ENCODE measurements at regions not wholly inside any gene's neighbourhood (a gene's known extent, or its start where the extent isn't known, plus 50 kb on each side); places are given as distances from the start of the nearest gene placed in this dataset.
"Not testable (repeated sequence)": the region's sequence is repeated elsewhere in the genome, so short reads cannot be mapped to it uniquely, and the experiment has no call there.

DNA sequence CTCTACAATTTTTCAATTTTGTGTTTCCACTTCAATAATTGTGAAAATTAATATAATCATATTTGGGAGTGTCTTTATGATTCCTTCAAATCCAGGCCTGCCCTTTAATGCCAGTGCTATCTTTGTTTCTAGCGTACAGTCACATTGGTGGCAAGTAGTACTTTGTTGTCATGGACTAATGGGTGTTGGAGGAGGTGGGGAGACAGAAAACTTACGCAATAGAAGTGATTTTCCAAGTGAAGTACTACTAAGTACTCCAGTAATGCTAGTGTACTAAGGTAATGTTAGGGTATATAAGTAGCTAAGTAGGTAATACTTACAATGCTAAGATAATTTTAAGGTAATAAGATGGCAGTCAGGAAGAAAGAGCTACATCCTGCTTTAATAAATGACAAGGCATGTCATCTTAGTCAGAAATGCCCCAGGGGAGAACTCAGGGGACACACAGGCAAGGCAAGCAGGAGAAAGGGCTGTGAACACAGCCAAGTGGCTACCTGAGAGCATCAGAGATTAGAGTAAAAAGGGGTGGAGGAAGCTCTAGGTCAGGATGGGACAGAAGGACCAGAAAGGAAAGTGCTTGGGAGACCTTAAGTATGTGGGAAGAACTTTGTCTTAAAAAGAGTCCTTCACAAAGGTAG is 217.2 kb upstream of the PRDM1 start:
- in situ Hi-C loops (cut with MboI; ENCODE audit: low pct_ligation_motif_present in 1 of 4, low pct_unique_long_range_greater_than_20kb in 1 of 4, low sequenced_read_pairs in 3 of 4) (no loop called here), intact Hi-C loops (cut with DNase I; ENCODE audit: low total_unique reads) (no loop called here)
- Histone ChIP-seq H3K9me3 (no peaks in the 10 kb centered on the region), H3K27ac (no peak overlapping the region), H3K27me3 (peaks cover 12% of the 10 kb centered on the region), H3K4me3 (no peak overlapping the region), H3K36me3 (no peaks in the 10 kb centered on the region), H3K4me1 (peaks cover 0 to 6% (median 0%) of the 10 kb centered on the region in 4 donors)
- DNase-seq = no peak
- WGBS, 2 donors (ENCODE audit: low coverage in 1 of 2) = 89 to 94% methylated on average over 2 of the region's 2 CpGs
- TF ChIP-seq EP300 (IDR thresholded peaks at IDR 0.05; ENCODE audit: low read depth) = no peak
- no peak for TF ChIP-seq POLR2AphosphoS5 (IDR thresholded peaks at IDR 0.05)
- no peak for TF ChIP-seq CTCF (IDR thresholded peaks at IDR 0.05)
- TF ChIP-seq POLR2A (IDR thresholded peaks at IDR 0.05) = no peak

GRCh38 chr6:105867821-105868220 is 218.3 kb upstream of the PRDM1 start:
- Histone ChIP-seq H3K36me3 (no peaks in the 10 kb centered on the region), H3K4me3 (no peak overlapping the region), H3K27ac (no peak overlapping the region), H3K4me1 (no peaks in the 10 kb centered on the region), H3K9me3 (no peaks in the 10 kb centered on the region), H3K27me3 (peaks cover 12% of the 10 kb centered on the region)
- WGBS, 2 donors (ENCODE audit: low coverage in 1 of 2) = 67 to 82% methylated on average over 2 of the region's 2 CpGs
- intact Hi-C loops (cut with DNase I; ENCODE audit: low total_unique reads) (no loop called here), in situ Hi-C loops (cut with MboI; ENCODE audit: low pct_ligation_motif_present in 1 of 4, low pct_unique_long_range_greater_than_20kb in 1 of 4, low sequenced_read_pairs in 3 of 4) (no loop called here)
- no peak for TF ChIP-seq POLR2A (IDR thresholded peaks at IDR 0.05)
- TF ChIP-seq EP300 (IDR thresholded peaks at IDR 0.05; ENCODE audit: low read depth) = no peak
- TF ChIP-seq POLR2AphosphoS5 (IDR thresholded peaks at IDR 0.05) = no peak
- TF ChIP-seq CTCF (IDR thresholded peaks at IDR 0.05) = no peak
- DNase-seq = no peak

GRCh38 chr6:105867277-105867676 is 218.9 kb upstream of the PRDM1 start:
- WGBS, 2 donors (ENCODE audit: low coverage in 1 of 2) = 79 to 93% methylated on average over 5 of the region's 5 CpGs
- intact Hi-C loops (cut with DNase I; ENCODE audit: low total_unique reads) (no loop called here), in situ Hi-C loops (cut with MboI; ENCODE audit: low pct_ligation_motif_present in 1 of 4, low pct_unique_long_range_greater_than_20kb in 1 of 4, low sequenced_read_pairs in 3 of 4) (no loop called here)
- peaks cover 12% of the 10 kb centered on the region for H3K27me3 ChIP-seq
- no peak overlapping the region for H3K27ac ChIP-seq
- H3K4me3 ChIP-seq = no peak overlapping the region
- H3K4me1 ChIP-seq = no peaks in the 10 kb centered on the region
- no peak for DNase-seq
- no peaks in the 10 kb centered on the region for H3K9me3 ChIP-seq
- TF ChIP-seq POLR2AphosphoS5 (IDR thresholded peaks at IDR 0.05) = no peak
- TF ChIP-seq CTCF (IDR thresholded peaks at IDR 0.05) = no peak
- TF ChIP-seq POLR2A (IDR thresholded peaks at IDR 0.05) = no peak
- no peak for TF ChIP-seq EP300 (IDR thresholded peaks at IDR 0.05; ENCODE audit: low read depth)
- H3K36me3 ChIP-seq = no peaks in the 10 kb centered on the region

- TF ChIP-seq CTCF (IDR thresholded peaks at IDR 0.05) = no peak
- intact Hi-C loops (cut with DNase I; ENCODE audit: low total_unique reads) = no loop called here
- 77 to 81% methylated on average over 5 of the region's 5 CpGs for WGBS, 2 donors (ENCODE audit: low coverage in 1 of 2)
Observed at GRCh38 chr6:105862936-105863607, 223.1 kb upstream of the PRDM1 start.

DNA sequence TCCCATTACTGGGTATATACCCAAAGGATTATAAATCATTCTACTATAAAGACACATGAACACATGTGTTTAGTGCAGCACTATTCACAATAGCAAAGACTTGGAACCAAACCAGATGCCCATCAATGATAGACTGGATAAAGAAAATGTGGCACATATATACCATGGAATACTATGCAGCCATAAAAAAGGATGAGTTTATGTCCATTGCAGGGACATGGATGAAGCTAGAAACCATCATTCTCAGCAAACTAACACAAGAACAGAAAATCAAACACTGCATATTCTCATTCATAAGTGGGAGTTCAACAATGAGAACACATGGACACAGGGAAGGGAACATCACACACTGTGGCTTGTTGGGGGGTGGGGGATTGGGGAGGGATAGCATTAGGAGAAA is 225.2 kb upstream of the PRDM1 start:
- in situ Hi-C loops (cut with MboI; ENCODE audit: low pct_ligation_motif_present in 1 of 4, low pct_unique_long_range_greater_than_20kb in 1 of 4, low sequenced_read_pairs in 3 of 4); H3K27ac ChIP-seq; H3K27me3 ChIP-seq; H3K4me1 ChIP-seq; H3K9me3 ChIP-seq; intact Hi-C loops (cut with DNase I; ENCODE audit: low total_unique reads); H3K36me3 ChIP-seq; H3K4me3 ChIP-seq; DNase-seq: not testable (repeated sequence)

More at GRCh38 chr6:105862936-105863607, 223.1 kb upstream of the PRDM1 start:
- no peak for DNase-seq
- H3K36me3 ChIP-seq = no peaks in the 10 kb centered on the region
- H3K27me3 ChIP-seq = no peaks in the 10 kb centered on the region
- no peaks in the 10 kb centered on the region for H3K4me1 ChIP-seq
- no peak overlapping the region for H3K4me3 ChIP-seq
- H3K27ac ChIP-seq = peak overlapping the region in 1 of 4 donors; percentile 19
- H3K9me3 ChIP-seq = no peaks in the 10 kb centered on the region
- in situ Hi-C loops (cut with MboI; ENCODE audit: low pct_ligation_motif_present in 1 of 4, low pct_unique_long_range_greater_than_20kb in 1 of 4, low sequenced_read_pairs in 3 of 4) = no loop called here

All from transverse colon (tissue), 4 donors.